Stimulated activated effector memory CD8-positive, alpha-beta T cell treated with anti-CD3 and anti-CD28 coated beads, Interleukin-12 subunit alpha, Interleukin-12 subunit beta, amount 100 ng/mL, for 72 hours (primary cell): ENCODE measurements at regions not wholly inside any gene's neighbourhood (a gene's known extent, or its start where the extent isn't known, plus 50 kb on each side); places are given as distances from the start of the nearest gene placed in this dataset.
A peak's percentile ranks its signal among the peaks of the same experiment; 100 is the strongest.
"Not testable (repeated sequence)": the region's sequence is repeated elsewhere in the genome, so short reads cannot be mapped to it uniquely, and the experiment has no call there.

Experiments used
- ATAC-seq: fragments of 150-1000 bp; cut with Tn5 transposase; 2 replicates; pipeline ENCODE4 v1.10.0; 2021
- DNase-seq, 2 donors: peaks; one replicate each; pipeline ENCODE4 v3.0.0; 2021 to 2022; ENCODE audit warnings: low spot score in 2 of 2
- H3K27ac Mint-ChIP-seq: one replicate; pipeline ENCODE4 v1.8.0; 2022; ENCODE audit warnings: mild to moderate bottlenecking, mixed read lengths
- H3K36me3 Mint-ChIP-seq: one replicate; pipeline ENCODE4 v1.8.0; 2022; ENCODE audit warnings: mild to moderate bottlenecking, mixed read lengths
- H3K4me1 Mint-ChIP-seq: one replicate; pipeline ENCODE4 v1.8.0; 2022; ENCODE audit warnings: mixed read lengths
- H3K4me3 Mint-ChIP-seq: one replicate; pipeline ENCODE4 v1.8.0; 2022; ENCODE audit warnings: mild to moderate bottlenecking, mixed read lengths
- H3K9me3 Mint-ChIP-seq: one replicate; pipeline ENCODE4 v1.8.0; 2022; ENCODE audit warnings: mixed read lengths

- Mint-ChIP-seq H3K4me1 (no peaks in the 10 kb centered on the region), H3K4me3 (no peak overlapping the region), H3K36me3 (no peaks in the 10 kb centered on the region), H3K27ac (no peak overlapping the region), H3K9me3 (no peaks in the 10 kb centered on the region)
- no peak for DNase-seq
- no peak for ATAC-seq
Observed at GRCh38 chr1:194369060-194369459, 1182.6 kb upstream of the B3GALT2 start.

- ATAC-seq (no peak), DNase-seq (no peak)
- no peak overlapping the region for H3K27ac Mint-ChIP-seq
- H3K4me3 Mint-ChIP-seq, result no peak overlapping the region
- no peaks in the 10 kb centered on the region for H3K9me3 Mint-ChIP-seq
- H3K4me1 Mint-ChIP-seq, result no peaks in the 10 kb centered on the region
- H3K36me3 Mint-ChIP-seq, result no peaks in the 10 kb centered on the region
Observed at GRCh38 chr1:194367121-194367520, 1180.7 kb upstream of the B3GALT2 start.

- ATAC-seq, result no peak
- H3K27ac Mint-ChIP-seq, result no peak overlapping the region
- no peaks in the 10 kb centered on the region for H3K4me1 Mint-ChIP-seq
- H3K4me3 Mint-ChIP-seq, result no peak overlapping the region
- H3K36me3 Mint-ChIP-seq, result no peaks in the 10 kb centered on the region
- no peaks in the 10 kb centered on the region for H3K9me3 Mint-ChIP-seq
- DNase-seq, result no peak
Observed at GRCh38 chr1:194366705-194367104, 1180.3 kb upstream of the B3GALT2 start.

GRCh38 chr1:194362327-194362726 lies 1175.9 kb upstream of the B3GALT2 start:
- Mint-ChIP-seq H3K4me1 (no peaks in the 10 kb centered on the region), H3K4me3 (no peak overlapping the region), H3K36me3 (no peaks in the 10 kb centered on the region), H3K27ac (no peak overlapping the region), H3K9me3 (no peaks in the 10 kb centered on the region)
- DNase-seq (no peak), ATAC-seq (no peak)

- H3K36me3 Mint-ChIP-seq, result no peaks in the 10 kb centered on the region
- no peaks in the 10 kb centered on the region for H3K9me3 Mint-ChIP-seq
- no peaks in the 10 kb centered on the region for H3K4me1 Mint-ChIP-seq
- no peak for ATAC-seq
- no peak overlapping the region for H3K27ac Mint-ChIP-seq
- no peak overlapping the region for H3K4me3 Mint-ChIP-seq
- no peak for DNase-seq
Observed at GRCh38 chr1:194361374-194362131, 1175.1 kb upstream of the B3GALT2 start.

- DNase-seq (no peak), ATAC-seq (no peak)
- Mint-ChIP-seq H3K9me3 (no peaks in the 10 kb centered on the region), H3K4me1 (no peaks in the 10 kb centered on the region), H3K27ac (no peak overlapping the region), H3K4me3 (no peak overlapping the region), H3K36me3 (no peaks in the 10 kb centered on the region)
Observed at GRCh38 chr1:194358208-194358581, 1171.8 kb upstream of the B3GALT2 start.

- not testable (repeated sequence) for H3K36me3 Mint-ChIP-seq, H3K4me3 Mint-ChIP-seq, H3K4me1 Mint-ChIP-seq, H3K9me3 Mint-ChIP-seq, H3K27ac Mint-ChIP-seq, ATAC-seq, DNase-seq
Observed at GRCh38 chr1:194357573-194358207, 1171.3 kb upstream of the B3GALT2 start.

GRCh38 chr1:194355488-194356106 lies 1169.2 kb upstream of the B3GALT2 start:
- no peaks in the 10 kb centered on the region for H3K4me1 Mint-ChIP-seq
- no peaks in the 10 kb centered on the region for H3K9me3 Mint-ChIP-seq
- H3K36me3 Mint-ChIP-seq, result no peaks in the 10 kb centered on the region
- ATAC-seq, result no peak
- H3K4me3 Mint-ChIP-seq, result no peak overlapping the region
- H3K27ac Mint-ChIP-seq, result no peak overlapping the region
- no peak for DNase-seq

GRCh38 chr1:194353121-194353520 lies 1166.7 kb upstream of the B3GALT2 start:
- H3K36me3 Mint-ChIP-seq, result no peaks in the 10 kb centered on the region
- no peak overlapping the region for H3K27ac Mint-ChIP-seq
- no peaks in the 10 kb centered on the region for H3K4me1 Mint-ChIP-seq
- no peak overlapping the region for H3K4me3 Mint-ChIP-seq
- ATAC-seq (no peak), DNase-seq (no peak)
- H3K9me3 Mint-ChIP-seq, result no peaks in the 10 kb centered on the region

GRCh38 chr1:194347200-194347599 lies 1160.8 kb upstream of the B3GALT2 start:
- H3K9me3 Mint-ChIP-seq, result no peaks in the 10 kb centered on the region
- no peak for DNase-seq
- H3K4me3 Mint-ChIP-seq, result no peak overlapping the region
- H3K36me3 Mint-ChIP-seq, result no peaks in the 10 kb centered on the region
- ATAC-seq, result no peak
- no peaks in the 10 kb centered on the region for H3K4me1 Mint-ChIP-seq
- no peak overlapping the region for H3K27ac Mint-ChIP-seq

GRCh38 chr1:194342484-194343262 lies 1156.3 kb upstream of the B3GALT2 start:
- no peak for ATAC-seq
- Mint-ChIP-seq H3K36me3 (peaks cover 5% of the 10 kb centered on the region), H3K9me3 (no peaks in the 10 kb centered on the region), H3K4me3 (no peak overlapping the region), H3K27ac (no peak overlapping the region), H3K4me1 (peaks cover 10% of the 10 kb centered on the region)
- DNase-seq, result no peak

- Mint-ChIP-seq H3K9me3 (no peaks in the 10 kb centered on the region), H3K4me3 (no peak overlapping the region), H3K36me3 (peaks cover 5% of the 10 kb centered on the region), H3K4me1 (peaks cover 10% of the 10 kb centered on the region), H3K27ac (no peak overlapping the region)
- DNase-seq (no peak), ATAC-seq (peak; percentile 87)
Observed at GRCh38 chr1:194341587-194341986, 1155.2 kb upstream of the B3GALT2 start.

- Mint-ChIP-seq H3K9me3 (no peaks in the 10 kb centered on the region), H3K4me1 (peaks cover 10% of the 10 kb centered on the region), H3K36me3 (peaks cover 5% of the 10 kb centered on the region)
Observed at GRCh38 chr1:194339471-194339870, 1153.1 kb upstream of the B3GALT2 start.

GRCh38 chr1:194338241-194338948 lies 1152.0 kb upstream of the B3GALT2 start:
- Mint-ChIP-seq H3K4me1 (peaks cover 10% of the 10 kb centered on the region), H3K4me3 (no peak overlapping the region), H3K27ac (peak overlapping the region; percentile 23), H3K9me3 (no peaks in the 10 kb centered on the region), H3K36me3 (peaks cover 5% of the 10 kb centered on the region)
- ATAC-seq (peak; percentile 90), DNase-seq (no peak)

More at GRCh38 chr1:194339471-194339870, 1153.1 kb upstream of the B3GALT2 start:
- ATAC-seq (no peak), DNase-seq (no peak)
- no peak overlapping the region for H3K27ac Mint-ChIP-seq
- H3K4me3 Mint-ChIP-seq, result no peak overlapping the region

GRCh38 chr1:194333240-194333639 lies 1146.8 kb upstream of the B3GALT2 start:
- peaks cover under 1% of the 10 kb centered on the region for H3K36me3 Mint-ChIP-seq
- no peak for ATAC-seq
- H3K4me3 Mint-ChIP-seq, result no peak overlapping the region
- no peak overlapping the region for H3K27ac Mint-ChIP-seq
- DNase-seq, result no peak
- H3K9me3 Mint-ChIP-seq, result no peaks in the 10 kb centered on the region
- peaks cover 4% of the 10 kb centered on the region for H3K4me1 Mint-ChIP-seq
